HG03135 (cell line): ENCODE measurements at regions not wholly inside any gene's neighbourhood (a gene's known extent, or its start where the extent isn't known, plus 50 kb on each side); places are given as distances from the start of the nearest gene placed in this dataset.

Experiments
- ATAC-seq: cut with Tn5 transposase; IDR thresholded peaks from one replicate; pipeline ENCODE4 v1.9.1; 2021; ENCODE audit warnings: mild to moderate bottlenecking, moderate library complexity; ENCODE audit not compliant: unreplicated experiment

- ATAC-seq: no peak
Observed at GRCh38 chr22:23522623-23523251, 57.4 kb downstream of the IGLL1 start.

- peak; percentile 82 for ATAC-seq
Observed at GRCh38 chr22:23521441-23522113, 58.5 kb downstream of the IGLL1 start.

GRCh38 chr22:23520863-23521440 lies 59.1 kb downstream of the IGLL1 start:
- ATAC-seq: no peak

GRCh38 chr22:23519442-23520157 lies 60.5 kb downstream of the IGLL1 start:
- ATAC-seq: no peak

GRCh38 chr22:23518376-23519187 lies 61.5 kb downstream of the IGLL1 start:
- ATAC-seq: no peak

GRCh38 chr22:23517804-23518375 lies 62.2 kb downstream of the IGLL1 start:
- no peak for ATAC-seq

- ATAC-seq: no peak
Observed at GRCh38 chr22:23516304-23516703, 63.8 kb downstream of the IGLL1 start.

- ATAC-seq: no peak
Observed at GRCh38 chr22:23514322-23515038, 65.6 kb downstream of the IGLL1 start.

- no peak for ATAC-seq
Observed at GRCh38 chr22:23513705-23514104, 66.4 kb downstream of the IGLL1 start.

- ATAC-seq: no peak
Observed at GRCh38 chr22:23513133-23513532, 67.0 kb downstream of the IGLL1 start.

GRCh38 chr22:23512721-23513120 lies 67.4 kb downstream of the IGLL1 start:
- ATAC-seq: no peak

- ATAC-seq: no peak
Observed at GRCh38 chr22:23512348-23512705, 67.8 kb downstream of the IGLL1 start.

GRCh38 chr22:23511627-23512347 lies 68.3 kb downstream of the IGLL1 start:
- no peak for ATAC-seq

- no peak for ATAC-seq
Observed at GRCh38 chr22:23509571-23510302, 70.4 kb downstream of the IGLL1 start.

GRCh38 chr22:23504516-23504915 lies 75.6 kb downstream of the IGLL1 start:
- ATAC-seq: no peak

GRCh38 chr22:23503736-23504440 lies 76.2 kb downstream of the IGLL1 start:
- no peak for ATAC-seq

- no peak for ATAC-seq
Observed at GRCh38 chr22:23503142-23503541, 76.9 kb downstream of the IGLL1 start.

- ATAC-seq: no peak
Observed at GRCh38 chr22:23501708-23502107, 78.4 kb downstream of the IGLL1 start.
